ENCODE measurements at regions not wholly inside any gene's neighbourhood (a gene's known extent, or its start where the extent isn't known, plus 50 kb on each side); places are given as distances from the start of the nearest gene placed in this dataset.

DNA sequence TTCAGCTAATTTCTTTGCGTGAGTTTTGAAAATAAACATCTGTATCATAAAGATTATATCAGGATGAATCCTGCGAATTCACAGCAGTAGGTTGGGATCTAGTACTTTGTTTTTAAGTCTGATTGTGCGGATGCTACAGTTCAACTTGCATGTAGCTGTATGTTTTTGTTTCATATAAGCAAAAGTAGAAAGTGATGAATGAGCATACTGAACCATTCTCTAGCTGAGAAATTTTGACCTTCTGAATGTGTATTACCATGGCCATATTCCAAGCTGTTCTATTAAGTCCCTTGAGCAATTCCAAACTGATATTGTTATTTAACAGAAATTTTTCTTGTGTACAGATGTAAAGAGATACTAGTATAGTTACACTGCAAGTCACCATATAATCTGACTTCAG is 358.8 kb upstream of the MEOX2 start:
- TF ChIP-seq CTCF (conservative IDR thresholded peaks at IDR 0.05; ENCODE audit: low read length) (no peak), EZH2phosphoT487 (IDR thresholded peaks at IDR 0.05; ENCODE audit: borderline replicate concordance) (no peak)
